GM18526 (cell line): ENCODE measurements at regions not wholly inside any gene's neighbourhood (a gene's known extent, or its start where the extent isn't known, plus 50 kb on each side); places are given as distances from the start of the nearest gene placed in this dataset.
A peak's percentile ranks its signal among the peaks of the same experiment; 100 is the strongest.

Experiments
- POLR2A ChIP-seq: IDR thresholded peaks from 3 replicates; pipeline ENCODE4 v1.6.1; 2011; ENCODE audit not compliant: insufficient read length; ENCODE audit errors: extremely low read depth

DNA sequence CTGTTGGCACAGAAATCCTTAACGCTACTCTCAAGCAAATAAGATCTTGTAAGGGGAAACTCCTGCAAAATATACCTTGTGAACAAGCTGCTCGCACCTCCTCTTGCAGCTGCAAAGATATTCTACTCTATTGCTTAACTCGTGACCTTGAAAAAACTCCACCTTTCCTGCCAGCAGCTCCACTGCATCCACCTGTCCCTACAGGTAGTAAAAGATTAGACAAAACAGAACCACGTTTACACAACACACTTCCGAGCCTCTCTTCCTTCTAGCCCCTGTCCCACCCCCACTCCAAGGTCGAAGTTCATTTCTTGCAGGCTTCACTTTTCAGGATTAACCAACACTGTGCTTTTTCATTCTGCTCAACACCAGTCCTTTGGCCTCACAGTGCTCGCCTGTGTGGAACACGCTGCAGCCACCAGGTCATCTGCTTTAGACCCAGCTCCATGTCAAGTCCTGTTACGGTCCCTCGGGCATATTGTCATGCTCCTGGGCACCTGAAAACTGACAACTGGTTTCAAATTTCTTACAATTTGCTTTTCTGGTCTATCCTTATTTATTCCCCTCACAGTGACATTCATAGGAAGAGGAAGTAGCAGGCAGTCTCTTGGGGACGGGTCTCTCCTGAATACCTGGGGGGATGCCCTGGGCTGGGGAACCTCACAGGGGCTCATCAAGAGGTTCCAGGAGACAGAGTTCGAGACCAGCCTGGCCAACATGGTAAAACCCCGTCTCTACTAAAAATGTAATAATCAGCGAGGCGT lies 165.8 kb upstream of the KLF14 start:
- no peak for TF ChIP-seq POLR2A

DNA sequence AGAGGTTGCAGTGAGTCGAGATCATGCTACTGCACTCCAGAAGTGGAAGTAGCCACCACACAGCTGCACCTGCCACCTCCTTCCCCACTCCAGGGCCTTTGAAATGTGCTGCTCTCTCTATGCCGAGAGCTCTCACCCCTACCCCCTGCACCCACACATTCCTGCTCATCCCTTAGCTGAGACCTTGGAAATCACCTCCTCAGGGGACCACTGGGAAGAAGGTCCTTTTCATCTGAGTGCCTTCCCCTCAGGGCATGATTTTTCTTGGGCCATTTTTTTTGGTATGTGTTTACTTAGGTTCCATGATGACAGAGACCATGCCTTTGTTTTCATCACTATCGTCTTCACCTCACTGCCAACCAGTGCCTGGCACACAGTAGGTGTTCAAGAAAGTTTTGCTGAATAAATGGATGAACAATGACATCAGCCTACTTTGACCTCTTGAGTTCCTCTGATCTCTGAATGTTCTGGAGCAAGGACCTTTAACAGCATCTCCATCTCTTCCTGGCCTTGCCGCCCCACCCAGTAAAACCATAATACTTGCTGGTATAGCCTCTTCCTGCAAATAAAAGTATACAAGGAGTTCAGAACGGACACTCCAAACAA lies 166.6 kb upstream of the KLF14 start:
- TF ChIP-seq POLR2A, result no peak

GRCh38 chr7:130901209-130901783 lies 167.3 kb upstream of the KLF14 start:
- no peak for TF ChIP-seq POLR2A

- no peak for TF ChIP-seq POLR2A
These were observed 168.8 kb upstream of the KLF14 start for GRCh38 chr7:130902755-130903357.

GRCh38 chr7:130903358-130903974 lies 169.5 kb upstream of the KLF14 start:
- no peak for TF ChIP-seq POLR2A

DNA sequence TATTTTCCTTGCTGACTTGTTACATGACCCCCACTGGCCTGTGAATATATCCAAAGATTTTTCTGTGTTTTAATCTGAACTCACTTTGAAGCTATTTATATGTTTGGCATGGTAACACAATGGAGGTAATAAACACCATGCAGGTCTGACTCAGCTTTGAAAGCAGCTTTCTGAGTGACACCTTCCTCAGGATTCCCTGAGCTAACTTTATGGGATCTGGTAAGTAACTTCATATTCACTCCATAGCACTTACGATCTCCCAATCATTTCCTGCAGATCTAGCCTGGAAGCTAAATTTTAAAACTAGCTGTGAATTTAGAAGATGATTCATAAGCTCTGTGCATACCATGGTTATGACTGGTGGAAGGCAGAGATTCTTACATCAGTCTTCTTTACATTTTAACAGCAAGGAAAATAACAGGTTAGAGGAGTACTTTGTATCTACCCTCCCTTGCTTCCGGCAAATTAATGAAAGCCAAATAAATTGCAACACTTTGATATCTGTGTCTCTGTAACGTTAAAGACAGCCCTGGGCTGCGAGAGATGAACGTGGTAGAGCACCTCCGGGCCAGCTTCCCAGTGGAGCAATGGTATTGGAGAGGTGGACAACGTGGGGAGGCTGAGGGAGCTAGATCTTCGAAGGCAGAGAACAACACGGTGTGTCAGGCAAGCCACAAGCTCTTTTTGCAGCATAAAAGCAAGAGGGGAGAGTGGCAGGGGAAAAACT lies 170.2 kb upstream of the KLF14 start:
- TF ChIP-seq POLR2A, result no peak

- no peak for TF ChIP-seq POLR2A
These were observed 170.8 kb upstream of the KLF14 start for GRCh38 chr7:130904792-130905191.

GRCh38 chr7:130906575-130906974 lies 172.6 kb upstream of the KLF14 start:
- TF ChIP-seq POLR2A, result no peak

- TF ChIP-seq POLR2A, result no peak
These were observed 173.4 kb upstream of the KLF14 start for GRCh38 chr7:130907439-130907838.

DNA sequence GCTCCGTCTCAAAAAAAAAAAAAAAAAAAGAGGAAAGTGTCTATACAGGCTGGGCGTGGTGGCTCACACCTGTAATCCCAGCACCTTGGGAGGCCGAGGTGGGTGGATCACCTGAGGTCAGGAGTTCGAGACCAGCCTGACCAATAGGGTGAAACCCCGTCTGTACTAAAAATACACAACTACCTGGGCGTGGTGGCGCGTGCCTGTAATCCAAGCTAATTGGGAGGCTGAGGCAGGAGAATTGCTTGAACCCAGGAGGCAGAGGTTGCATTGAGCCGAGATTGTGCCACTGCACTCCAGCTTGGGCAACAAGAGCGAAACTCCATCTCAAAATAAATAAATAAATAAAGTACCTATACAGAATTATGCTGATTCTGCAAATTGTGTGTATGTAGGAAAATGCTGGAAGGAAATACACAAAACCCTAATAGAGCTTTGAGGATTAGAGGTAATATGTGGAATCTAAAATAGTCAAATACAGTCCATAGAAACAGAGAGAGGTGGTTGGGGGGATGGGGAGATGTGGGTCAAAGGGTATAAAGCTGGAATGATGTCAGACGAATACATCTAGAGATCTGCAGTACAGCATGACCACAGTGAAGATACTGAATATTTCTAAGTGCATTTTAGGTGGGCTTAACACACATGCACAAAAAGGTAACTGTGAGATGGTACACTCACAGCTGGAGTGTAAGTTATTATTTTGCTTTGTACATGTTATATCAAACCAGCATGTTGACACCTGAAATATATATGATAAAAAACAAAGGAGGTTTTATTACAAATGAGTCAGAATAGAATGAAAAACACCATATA lies 174.5 kb upstream of the KLF14 start:
- TF ChIP-seq POLR2A, result no peak

DNA sequence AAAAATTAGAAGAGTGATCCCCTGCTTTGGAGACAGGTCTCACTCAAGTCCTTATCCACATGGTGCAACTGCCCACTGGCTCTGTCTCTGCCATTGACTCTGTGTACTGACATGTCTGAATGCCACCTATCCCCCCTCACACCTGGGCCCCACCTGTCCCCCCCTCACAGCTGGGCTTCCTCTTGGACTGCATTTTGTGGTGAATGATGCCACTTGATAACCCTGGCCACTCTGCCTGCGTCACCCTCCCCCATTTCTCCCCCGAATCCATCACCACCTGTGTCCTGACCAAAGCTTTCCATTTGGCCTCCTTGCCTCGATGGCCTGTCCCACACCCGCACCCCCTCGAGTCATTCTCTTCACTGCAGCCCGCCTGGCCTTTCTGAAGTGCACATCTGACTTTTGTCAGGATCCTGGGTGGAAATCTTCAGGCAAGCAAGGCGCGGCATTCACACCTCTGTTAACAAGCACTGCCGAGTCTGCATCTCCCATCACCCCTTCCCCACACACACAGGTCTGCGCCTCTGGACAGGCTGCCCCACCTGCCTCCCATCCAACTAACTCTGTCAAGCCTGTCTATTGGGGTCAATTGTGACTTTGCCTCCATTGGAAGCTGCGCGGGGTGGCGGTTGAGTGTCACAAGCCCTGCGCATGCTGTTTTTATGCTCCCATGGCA lies 175.3 kb upstream of the KLF14 start:
- no peak for TF ChIP-seq POLR2A

GRCh38 chr7:130909881-130910672 lies 176.1 kb upstream of the KLF14 start:
- TF ChIP-seq POLR2A, result no peak

- peak; percentile 11 for TF ChIP-seq POLR2A
These were observed 177.2 kb upstream of the KLF14 start for GRCh38 chr7:130910949-130911944.
